GM18499 (cell line): ENCODE measurements at regions not wholly inside any gene's neighbourhood (a gene's known extent, or its start where the extent isn't known, plus 50 kb on each side); places are given as distances from the start of the nearest gene placed in this dataset.
A peak's percentile ranks its signal among the peaks of the same experiment; 100 is the strongest.

ENCODE experiments used
- ATAC-seq: cut with Tn5 transposase; IDR thresholded peaks from one replicate; pipeline ENCODE4 v1.9.1; 2021; ENCODE audit warnings: moderate number of reproducible peaks; ENCODE audit not compliant: insufficient read depth, unreplicated experiment

DNA sequence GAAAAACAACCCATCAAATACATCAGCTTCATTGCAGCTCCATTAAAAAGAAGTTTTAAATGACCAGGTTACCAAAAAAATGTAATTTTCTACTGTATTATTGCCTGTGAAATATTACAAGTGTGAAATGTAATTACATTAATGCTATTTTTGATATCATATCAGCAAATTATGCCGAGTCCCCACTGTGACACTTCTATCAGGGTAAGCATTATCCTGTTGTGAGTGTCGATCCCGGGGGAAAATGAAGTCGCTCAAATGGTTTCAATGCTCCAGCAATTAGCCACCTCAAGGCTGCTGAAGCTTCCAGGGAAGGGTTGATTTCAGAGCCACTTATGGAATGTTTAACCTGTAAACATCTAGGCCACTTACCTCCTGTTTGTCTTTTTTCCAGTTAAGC lies 70.4 kb downstream of the RCN1 start:
- ATAC-seq = no peak

DNA sequence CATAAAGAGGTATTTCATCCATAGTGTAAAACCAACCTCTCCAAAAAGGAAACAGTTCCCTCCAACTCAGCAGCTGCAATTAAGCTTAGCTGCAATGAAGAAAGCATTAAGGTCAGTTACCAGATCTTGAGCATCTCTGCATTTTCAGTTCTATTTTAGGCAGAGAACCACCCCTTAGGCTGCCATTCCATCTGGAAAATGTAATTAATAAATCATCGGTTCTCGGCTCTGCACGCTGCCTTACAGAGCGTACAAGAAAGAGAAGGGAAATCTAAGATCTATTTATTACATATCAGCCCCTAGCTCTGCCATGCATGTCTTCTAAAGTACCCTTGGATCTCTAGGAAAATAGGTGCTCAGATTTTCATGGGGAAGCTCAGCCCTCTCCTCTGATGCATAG lies 71.5 kb downstream of the RCN1 start:
- no peak for ATAC-seq

DNA sequence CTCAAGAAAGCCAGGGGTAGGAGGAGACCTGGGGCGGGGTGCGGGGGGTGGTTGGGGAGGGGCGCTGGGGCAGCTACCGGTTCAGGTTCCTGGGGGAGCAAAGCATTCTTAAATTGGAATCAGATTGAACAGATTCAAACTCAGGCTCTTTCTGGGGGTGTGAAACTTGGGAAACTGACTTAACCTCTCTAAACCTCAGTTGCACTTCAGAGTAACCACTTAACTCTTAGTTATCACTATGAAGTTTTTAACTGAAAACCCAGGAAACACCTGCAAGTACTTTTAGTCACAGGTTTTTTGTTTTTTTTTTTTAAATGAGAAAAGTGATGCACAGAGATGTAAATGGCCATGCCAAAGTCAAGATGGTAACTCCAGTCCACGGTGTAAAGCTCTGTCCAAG lies 72.0 kb downstream of the RCN1 start:
- no peak for ATAC-seq

DNA sequence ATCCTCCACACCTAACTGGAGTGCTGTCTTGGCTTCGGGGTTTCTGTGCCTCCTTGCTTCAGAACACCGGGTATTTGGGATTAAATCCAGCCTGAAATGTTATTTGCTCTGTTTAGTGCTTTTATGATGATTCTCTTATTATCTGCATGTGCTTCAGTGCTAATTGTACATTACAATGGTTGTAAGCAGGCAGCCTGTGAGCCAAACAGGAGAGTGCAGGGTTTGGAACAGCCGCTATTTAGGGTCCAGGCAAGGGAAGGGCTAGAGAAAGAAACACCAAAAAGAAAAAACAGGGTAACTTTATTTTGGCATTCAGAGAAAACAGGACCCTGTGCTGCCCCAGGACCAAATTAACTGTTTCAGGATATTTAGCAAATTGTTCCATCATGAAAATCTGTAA lies 72.7 kb downstream of the RCN1 start:
- ATAC-seq = no peak

DNA sequence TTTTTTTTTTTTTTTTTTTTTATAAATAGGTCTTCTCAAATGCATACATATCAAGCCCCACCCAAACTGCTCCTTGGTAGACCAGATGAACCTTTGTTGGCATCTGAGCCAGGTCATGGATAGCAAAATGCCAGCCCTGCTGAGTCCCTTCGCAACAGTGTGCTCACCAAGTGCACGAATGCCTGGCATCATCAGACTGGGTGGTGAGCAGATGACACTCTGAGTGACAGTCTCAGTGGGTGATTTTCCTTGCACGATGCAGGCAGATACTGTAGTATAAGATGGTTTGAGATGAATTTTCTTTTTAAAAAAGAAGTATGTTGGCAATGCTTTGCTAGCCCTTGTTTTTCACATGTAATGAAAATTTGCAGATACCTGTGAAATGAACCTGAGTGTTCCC lies 74.0 kb downstream of the RCN1 start:
- no peak for ATAC-seq

GRCh38 chr11:32168924-32169323 lies 78.0 kb downstream of the RCN1 start:
- no peak for ATAC-seq

GRCh38 chr11:32171445-32171844 lies 80.6 kb downstream of the RCN1 start:
- no peak for ATAC-seq

DNA sequence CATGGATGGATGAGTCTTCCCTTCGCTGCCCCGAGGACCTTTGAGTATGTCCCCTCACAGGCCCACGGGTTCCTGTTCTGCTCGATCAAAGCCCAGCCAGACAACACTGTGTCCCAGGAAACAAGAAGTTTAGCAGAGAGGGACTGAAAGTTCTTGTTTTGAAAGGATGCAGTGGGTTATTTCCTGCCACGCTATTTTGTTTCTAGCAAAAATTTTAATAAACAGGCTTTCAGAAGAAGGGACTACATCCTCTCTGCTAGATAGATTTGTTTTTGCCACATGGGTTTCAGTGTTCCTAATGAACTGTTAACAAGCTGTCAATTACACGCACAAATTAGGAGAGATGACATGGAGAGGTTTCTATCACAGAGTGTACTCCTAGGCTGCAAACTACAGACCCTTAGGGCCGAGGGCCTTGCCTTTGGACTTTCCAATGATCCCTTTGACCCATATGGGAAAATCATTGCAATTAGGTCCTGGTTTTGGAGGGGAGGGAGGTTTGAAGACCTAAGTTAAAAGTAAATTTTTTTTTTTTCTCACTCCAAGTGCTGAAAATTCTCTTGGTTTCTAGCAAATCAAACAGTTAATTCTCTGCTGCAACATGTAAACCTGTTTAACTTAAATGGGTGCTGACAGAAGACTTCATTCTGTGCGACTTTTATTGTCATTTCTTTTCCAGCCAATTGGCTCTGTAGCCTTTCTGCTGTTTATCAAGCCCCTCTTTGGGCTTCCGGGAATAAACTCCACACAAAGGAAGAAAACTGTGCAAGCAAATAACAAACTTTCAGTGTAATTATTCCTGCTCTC lies 81.4 kb downstream of the RCN1 start:
- ATAC-seq = no peak

DNA sequence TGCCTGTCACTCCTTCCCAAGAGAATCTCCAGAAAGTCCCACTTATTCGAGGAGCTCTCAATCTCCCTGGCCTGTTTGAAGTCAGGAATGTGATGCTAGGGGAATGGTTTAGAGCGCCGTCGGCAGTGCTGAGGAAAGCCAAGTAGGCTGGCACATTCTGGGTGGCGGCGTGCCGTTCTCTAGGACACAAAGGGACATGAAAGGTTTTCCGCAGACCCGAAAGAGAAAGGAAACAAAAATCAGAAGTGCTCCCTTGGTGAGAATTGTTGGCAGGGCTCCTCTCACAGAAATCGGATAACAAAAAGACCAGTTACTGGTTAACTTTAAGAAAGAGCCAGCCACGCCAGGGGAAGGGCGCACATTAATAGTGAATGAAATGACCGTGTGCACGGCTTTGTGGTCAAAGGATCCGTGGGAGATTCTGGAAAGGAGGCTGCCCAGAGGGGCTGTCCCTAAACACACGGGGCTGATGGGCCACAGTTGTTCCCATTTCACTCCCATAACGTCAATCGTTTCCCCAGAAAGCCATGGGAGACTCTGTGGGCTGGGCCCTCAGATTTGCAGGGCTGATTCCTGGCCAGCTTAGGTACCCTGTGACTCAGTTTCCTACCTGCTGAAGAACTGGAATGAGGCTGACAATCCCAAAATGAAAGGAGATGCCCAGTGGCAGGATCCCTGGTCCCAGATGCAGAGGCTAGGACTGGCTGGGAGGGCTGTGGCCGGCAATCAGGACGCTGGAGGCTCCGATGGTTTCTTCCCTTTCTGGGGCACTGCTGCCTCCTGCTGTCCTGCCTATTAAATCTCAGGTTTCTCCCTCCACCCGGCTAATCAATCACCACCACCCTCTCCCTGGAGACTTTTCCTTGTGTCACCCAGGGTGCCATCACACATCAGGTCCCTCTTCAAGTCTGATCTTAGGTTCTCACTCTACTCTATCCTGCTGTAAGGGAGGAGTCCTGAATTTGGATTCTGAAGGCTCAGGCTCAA lies 82.3 kb downstream of the RCN1 start:
- no peak for ATAC-seq

DNA sequence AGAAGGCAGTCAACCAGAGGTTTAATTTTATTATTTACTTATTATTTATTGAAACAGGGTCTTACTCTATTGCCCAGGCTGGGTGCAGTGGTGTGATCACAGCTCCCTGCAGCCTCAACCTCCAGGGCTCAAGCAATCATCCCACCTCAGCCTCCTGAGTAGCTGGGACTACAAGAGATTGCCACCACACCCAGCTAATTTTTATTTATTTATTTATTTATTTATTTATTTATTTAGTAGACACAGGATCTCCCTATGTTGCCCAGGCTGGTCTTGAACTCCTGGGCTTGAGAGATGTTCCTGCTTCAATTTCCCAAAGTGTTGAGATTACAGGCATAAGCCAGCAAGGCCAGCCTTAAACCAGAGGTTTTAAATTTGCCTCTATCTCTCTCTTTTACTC lies 83.1 kb downstream of the RCN1 start:
- ATAC-seq = no peak

DNA sequence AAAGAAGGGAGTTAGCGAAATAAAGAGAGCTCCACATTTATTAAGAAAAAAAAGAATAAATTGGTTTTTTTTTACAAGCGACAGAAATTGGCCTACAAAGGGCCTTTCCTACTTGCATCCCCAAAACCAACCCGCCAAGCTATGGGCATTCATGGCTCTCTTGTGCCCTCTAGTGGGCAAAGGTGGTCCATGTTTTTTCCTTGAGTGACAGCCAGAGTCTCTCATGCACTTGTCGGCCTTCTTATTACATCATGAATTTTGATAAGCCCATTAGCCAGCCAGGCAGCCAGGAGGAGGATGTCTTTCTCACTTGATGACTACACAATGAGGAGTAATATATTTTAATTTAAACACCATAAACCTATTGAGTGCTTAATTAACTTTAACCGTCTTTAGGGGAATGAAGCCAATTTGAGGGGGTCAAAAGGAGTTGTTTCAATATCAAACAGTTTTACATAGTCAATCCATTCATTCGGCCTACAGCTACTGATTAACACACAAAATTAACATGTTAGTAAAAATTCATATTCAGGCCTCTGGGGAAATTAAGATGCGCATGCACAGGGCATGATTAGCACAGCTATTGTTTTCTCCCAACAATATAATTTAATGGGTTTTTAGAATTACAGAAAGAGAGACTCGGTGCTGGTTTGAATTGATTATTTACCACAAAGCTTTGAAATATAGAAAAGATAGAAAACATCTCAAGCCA lies 85.5 kb downstream of the RCN1 start:
- peak; percentile 42 for ATAC-seq

DNA sequence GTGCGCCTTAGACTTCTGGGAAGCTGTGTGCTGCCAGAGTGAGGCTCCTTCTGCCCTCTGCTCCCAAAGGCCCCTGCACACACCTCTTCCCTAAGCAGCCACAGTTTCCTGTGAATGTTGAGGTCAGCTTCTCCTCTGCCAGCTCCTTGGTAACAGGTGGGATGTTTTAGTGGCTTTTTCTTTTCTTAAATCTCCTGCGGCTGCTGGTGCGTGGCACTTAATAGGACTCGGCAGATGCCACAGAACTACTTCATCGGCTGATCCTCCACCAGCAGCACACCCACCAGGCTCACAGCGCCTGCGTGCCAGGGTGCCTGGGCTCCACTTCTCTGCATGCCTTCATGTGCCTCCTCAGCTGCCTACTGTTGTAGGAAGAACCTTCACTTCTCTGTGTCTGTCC lies 87.8 kb downstream of the RCN1 start:
- no peak for ATAC-seq

DNA sequence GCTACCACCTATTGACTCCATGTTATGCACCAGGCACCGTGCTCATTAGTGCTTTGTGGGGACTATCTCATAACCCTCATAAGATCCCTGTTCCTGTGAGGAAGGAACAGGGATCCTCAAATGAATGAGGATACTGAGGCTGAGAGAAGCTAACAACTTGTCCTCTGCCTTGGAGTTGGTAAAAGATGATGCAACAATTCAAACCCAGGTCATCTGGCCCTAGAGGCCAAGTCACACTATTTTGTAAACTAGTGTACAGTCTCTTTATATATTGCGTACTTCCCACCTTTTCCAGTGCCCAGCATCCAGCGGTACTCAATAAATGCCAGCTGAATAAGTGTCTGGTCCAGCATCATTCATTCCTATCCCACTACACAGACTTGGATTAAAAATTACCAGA lies 92.6 kb downstream of the RCN1 start:
- ATAC-seq = no peak

- ATAC-seq = no peak
Observed at GRCh38 chr11:32184041-32184722, 93.3 kb downstream of the RCN1 start.

DNA sequence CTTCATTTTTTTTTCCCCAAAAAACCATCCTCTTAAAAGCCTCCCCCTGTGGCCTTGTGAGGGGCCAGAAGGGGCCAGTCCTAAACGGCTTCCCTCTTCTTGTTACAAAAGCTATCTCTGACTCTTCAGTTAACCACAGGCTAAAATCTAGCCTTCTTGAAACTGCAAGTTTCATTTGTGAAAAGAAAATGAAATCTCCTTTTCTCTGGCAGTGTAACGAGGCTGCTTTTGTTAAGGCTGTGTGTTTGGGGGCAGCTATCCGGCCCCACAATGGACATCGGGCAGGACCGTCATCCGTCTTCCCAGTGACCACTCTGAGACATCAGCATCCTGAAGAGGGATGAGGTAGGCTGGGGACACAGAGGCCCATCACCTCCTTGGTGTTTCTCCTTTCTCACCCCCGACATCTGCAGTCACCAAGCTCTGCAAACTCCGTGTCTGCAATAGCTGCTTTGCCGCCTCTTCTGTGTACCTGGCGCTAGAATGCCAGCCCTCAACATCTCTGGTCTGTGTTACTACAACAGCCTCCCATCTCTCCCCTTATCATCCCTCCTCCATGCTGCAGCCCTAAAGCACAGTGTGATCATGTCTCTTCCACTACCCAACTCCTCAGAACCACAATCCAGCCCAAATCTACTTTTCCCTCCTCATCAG lies 94.0 kb downstream of the RCN1 start:
- ATAC-seq = no peak

DNA sequence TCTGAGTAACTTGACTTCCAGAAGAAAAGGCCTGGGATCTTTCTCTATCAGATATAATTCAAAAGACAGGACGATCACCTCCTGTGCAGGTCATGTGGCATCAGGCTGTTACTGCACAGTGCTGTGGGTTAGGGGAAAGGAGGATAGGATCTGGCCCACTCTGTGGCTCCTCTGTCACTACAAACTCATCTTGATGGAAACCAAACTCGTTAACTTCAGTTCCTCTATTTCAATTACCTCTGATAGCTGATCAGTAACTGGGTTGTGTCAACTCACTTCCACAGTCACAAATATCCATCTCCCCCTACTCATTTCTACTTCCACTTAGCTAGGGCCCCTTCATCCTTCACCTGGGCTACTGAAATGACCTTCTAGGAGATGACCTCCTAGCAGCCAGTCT lies 95.2 kb downstream of the RCN1 start:
- no peak for ATAC-seq

GRCh38 chr11:32187111-32187510 lies 96.2 kb downstream of the RCN1 start:
- no peak for ATAC-seq

DNA sequence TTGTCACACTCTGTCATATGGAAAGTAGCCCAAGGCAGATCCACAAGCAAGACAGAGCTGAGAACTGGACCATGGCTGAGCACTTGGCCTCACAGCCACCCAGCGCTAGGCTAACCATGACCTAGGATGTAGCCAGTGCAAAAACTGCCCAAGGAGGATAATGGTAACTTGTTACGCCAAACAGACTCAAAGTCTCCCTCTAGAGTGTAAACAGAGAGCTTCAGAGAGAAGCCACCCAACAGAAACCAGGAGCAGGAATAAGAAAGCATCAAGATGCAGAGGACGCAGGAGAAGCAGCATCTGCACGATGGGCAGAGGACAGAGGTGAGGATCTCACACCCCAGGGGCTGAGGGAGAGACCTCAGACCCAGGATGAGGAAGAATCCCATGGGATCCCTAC lies 97.9 kb downstream of the RCN1 start:
- ATAC-seq = no peak

GRCh38 chr11:32196137-32196536 lies 105.3 kb downstream of the RCN1 start:
- ATAC-seq = no peak

- no peak for ATAC-seq
Observed at GRCh38 chr11:32198053-32198452, 107.2 kb downstream of the RCN1 start.
